GM18861 (cell line): ENCODE measurements at regions not wholly inside any gene's neighbourhood (a gene's known extent, or its start where the extent isn't known, plus 50 kb on each side); places are given as distances from the start of the nearest gene placed in this dataset.
"Not testable (repeated sequence)": the region's sequence is repeated elsewhere in the genome, so short reads cannot be mapped to it uniquely, and the experiment has no call there.

Experiments used
- ATAC-seq: cut with Tn5 transposase; IDR thresholded peaks from one replicate; pipeline ENCODE4 v1.9.1; 2021; ENCODE audit not compliant: unreplicated experiment

DNA sequence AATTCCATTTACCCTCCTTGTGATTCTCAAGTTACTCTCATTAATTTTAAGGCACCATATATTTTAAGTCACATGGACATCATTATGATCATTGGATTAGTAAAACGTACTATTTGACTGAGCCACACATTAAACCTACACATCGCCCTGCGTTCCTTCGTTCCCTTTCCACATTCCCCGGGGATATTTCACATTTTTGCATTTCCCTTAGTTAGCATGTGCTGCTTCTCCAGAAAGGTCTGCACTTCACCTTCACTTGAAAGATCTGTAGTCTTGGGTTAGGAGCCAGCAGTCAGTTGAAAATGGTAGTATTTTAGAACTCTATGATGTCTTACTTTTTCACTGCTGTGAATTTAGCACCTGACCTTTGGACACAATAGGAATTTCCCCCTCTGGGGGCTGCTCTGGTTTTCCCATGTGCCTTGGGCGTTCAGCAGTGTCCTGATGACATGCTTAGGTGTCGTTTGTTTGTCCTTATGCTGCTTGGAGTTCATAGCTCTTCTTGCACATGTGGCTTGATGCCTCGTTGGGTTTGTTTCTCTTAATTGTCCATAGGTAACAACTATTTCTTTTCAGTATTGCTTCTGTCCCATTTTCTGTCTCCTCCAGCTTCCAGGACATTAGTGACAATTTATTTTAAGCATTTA is 56.9 kb upstream of the NBPF20 start:
- ATAC-seq: not testable (repeated sequence)

DNA sequence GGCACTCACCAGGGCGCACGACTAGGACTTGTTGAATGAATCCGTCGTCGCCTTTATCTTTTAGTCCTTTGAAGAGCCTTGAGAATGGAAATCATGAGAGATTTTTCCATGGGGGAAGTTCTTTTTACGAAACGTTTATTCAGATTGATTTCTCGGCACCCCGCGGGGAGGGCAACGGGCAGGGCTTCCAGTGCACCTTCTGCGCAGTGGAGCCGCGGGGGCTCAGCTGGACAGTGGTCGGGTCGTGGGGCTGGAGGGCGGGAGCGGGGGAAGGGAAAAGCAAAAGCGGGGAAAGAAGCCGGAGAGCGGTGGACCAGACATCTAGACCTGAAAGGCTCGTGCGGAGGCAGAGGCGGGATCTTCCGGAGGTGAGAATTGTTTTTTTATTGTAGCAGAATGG is 50.6 kb upstream of the NBPF20 start:
- not testable (repeated sequence) for ATAC-seq

DNA sequence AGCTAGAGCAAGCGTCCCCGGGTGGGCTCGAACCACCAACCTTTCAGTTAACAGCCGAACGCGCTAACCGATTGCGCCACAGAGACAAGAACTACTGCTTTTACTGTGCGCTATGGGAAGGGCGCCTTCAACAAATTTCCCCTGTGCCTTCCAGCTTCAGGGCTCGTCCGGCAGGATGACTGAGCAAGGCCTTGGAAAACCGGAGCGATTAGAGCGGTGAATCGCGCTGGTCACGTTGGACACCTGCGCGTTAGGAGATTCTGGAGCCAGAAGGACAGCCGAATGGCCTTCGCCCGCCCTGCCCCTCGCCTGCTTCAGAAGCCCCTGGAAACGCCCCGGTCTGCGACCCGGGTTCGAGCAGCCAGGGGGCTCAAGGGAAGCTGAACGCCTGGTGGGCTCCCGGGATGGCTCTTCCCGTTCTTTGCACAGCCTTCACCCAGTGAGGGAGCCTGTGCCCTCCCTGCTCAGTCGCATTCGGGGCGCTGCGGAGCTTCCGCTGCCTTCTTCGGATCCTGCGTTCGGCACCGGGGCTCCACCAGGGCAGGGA is 50.0 kb upstream of the NBPF20 start:
- ATAC-seq: not testable (repeated sequence)
